AG04450 (cell line): ENCODE measurements at regions not wholly inside any gene's neighbourhood (a gene's known extent, or its start where the extent isn't known, plus 50 kb on each side); places are given as distances from the start of the nearest gene placed in this dataset.

Experiments used
- CTCF ChIA-PET: fragments of 300-600, 350-600 bp; formaldehyde crosslinking; extraction: SDS; loops from one replicate; lab custom pipeline; 2022; ENCODE audit warnings: antibody characterized with exemption, inconsistent platforms; lab: Charles Lee
- POLR2A ChIA-PET: fragments of 350-600 bp; formaldehyde crosslinking; extraction: SDS; loops from one replicate; lab custom pipeline; 2021; ENCODE audit warnings: antibody characterized with exemption, inconsistent platforms; lab: Yijun Ruan, JAX
- DNase-seq: peaks from one replicate; pipeline ENCODE4 v3.0.0-alpha.2; 2011; ENCODE audit warnings: low read depth, low spot score
- H3K27ac ChIP-seq: one replicate; pipeline ENCODE4 v1.5.1; 2012; ENCODE audit warnings: low read depth, low read length, control low read depth
- H3K27me3 ChIP-seq: one replicate; pipeline ENCODE4 v1.6.0; 2012; ENCODE audit warnings: low read length; ENCODE audit not compliant: control insufficient read depth, insufficient read depth
- H3K4me3 ChIP-seq: 2 replicates; pipeline ENCODE4 v1.5.1; 2011; ENCODE audit warnings: mild to moderate bottlenecking, low read depth, low read length, control low read depth
- H3K9me3 ChIP-seq: 2 replicates; pipeline ENCODE4 v1.5.1; 2012; ENCODE audit warnings: low read length; ENCODE audit not compliant: control insufficient read depth, insufficient read depth
- TF ChIP-seq, protein P1 (sequence below): IDR thresholded peaks from 2 replicates; pipeline ENCODE4 v1.5.1; 2011; ENCODE audit warnings: low read depth, low read length, control low read depth, inconsistent platforms

GRCh38 chr2:21561965-21562364 lies 438.2 kb downstream of the TDRD15 start:
- no peak overlapping the region for H3K27ac ChIP-seq
- TF ChIP-seq, protein P1, sequence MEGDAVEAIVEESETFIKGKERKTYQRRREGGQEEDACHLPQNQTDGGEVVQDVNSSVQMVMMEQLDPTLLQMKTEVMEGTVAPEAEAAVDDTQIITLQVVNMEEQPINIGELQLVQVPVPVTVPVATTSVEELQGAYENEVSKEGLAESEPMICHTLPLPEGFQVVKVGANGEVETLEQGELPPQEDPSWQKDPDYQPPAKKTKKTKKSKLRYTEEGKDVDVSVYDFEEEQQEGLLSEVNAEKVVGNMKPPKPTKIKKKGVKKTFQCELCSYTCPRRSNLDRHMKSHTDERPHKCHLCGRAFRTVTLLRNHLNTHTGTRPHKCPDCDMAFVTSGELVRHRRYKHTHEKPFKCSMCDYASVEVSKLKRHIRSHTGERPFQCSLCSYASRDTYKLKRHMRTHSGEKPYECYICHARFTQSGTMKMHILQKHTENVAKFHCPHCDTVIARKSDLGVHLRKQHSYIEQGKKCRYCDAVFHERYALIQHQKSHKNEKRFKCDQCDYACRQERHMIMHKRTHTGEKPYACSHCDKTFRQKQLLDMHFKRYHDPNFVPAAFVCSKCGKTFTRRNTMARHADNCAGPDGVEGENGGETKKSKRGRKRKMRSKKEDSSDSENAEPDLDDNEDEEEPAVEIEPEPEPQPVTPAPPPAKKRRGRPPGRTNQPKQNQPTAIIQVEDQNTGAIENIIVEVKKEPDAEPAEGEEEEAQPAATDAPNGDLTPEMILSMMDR = no peak
- CTCF ChIA-PET = no interaction called here
- no peaks in the 10 kb centered on the region for H3K27me3 ChIP-seq
- POLR2A ChIA-PET = no interaction called here
- no peaks in the 10 kb centered on the region for H3K9me3 ChIP-seq
- H3K4me3 ChIP-seq = no peak overlapping the region
- no peak for DNase-seq

GRCh38 chr2:21567395-21567794 lies 443.6 kb downstream of the TDRD15 start:
- DNase-seq = no peak
- ChIA-PET CTCF (no interaction called here), POLR2A (no interaction called here)
- H3K27ac ChIP-seq = no peak overlapping the region
- no peaks in the 10 kb centered on the region for H3K9me3 ChIP-seq
- TF ChIP-seq, protein P1 = no peak
- no peaks in the 10 kb centered on the region for H3K27me3 ChIP-seq
- H3K4me3 ChIP-seq = no peak overlapping the region

GRCh38 chr2:21571686-21572085 lies 447.9 kb downstream of the TDRD15 start:
- Histone ChIP-seq H3K9me3 (no peaks in the 10 kb centered on the region; the same call in 1 of the 2 replicates), H3K4me3 (no peak overlapping the region), H3K27me3 (no peaks in the 10 kb centered on the region), H3K27ac (no peak overlapping the region)
- TF ChIP-seq, protein P1 = no peak
- ChIA-PET POLR2A (no interaction called here), CTCF (no interaction called here)
- no peak for DNase-seq

DNA sequence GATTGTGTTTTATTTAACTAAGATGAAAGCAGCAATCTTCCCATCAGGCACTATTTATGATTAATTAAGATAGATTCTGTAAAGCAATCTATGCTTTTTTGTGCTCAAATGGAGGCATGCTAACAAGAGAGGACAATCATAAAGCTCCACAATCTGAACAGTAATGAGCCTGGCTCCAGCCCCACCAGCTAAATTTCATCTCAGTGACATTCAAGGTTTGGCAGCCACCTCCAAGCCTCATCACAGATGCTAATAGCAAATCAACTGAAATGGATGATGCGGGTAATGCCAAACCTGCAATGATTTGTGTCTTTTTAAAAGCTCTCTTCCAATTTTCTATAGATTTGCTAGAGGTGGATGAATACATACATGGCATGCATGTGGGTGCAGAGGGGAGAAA lies 456.6 kb downstream of the TDRD15 start:
- Histone ChIP-seq H3K27ac (no peak overlapping the region), H3K4me3 (no peak overlapping the region), H3K9me3 (no peaks in the 10 kb centered on the region), H3K27me3 (no peaks in the 10 kb centered on the region)
- TF ChIP-seq, protein P1 = no peak
- ChIA-PET CTCF (no interaction called here), POLR2A (no interaction called here)
- no peak for DNase-seq

- Histone ChIP-seq H3K27me3 (no peaks in the 10 kb centered on the region), H3K9me3 (no peaks in the 10 kb centered on the region), H3K4me3 (no peak overlapping the region), H3K27ac (no peak overlapping the region)
- TF ChIP-seq, protein P1 = no peak
- POLR2A ChIA-PET = no interaction called here
- CTCF ChIA-PET = no interaction called here
- DNase-seq = no peak
Measured at GRCh38 chr2:21585881-21586280, 462.1 kb downstream of the TDRD15 start.
